NAMALWA (cell line): ENCODE measurements at regions not wholly inside any gene's neighbourhood (a gene's known extent, or its start where the extent isn't known, plus 50 kb on each side); places are given as distances from the start of the nearest gene placed in this dataset.
"Not testable (repeated sequence)": the region's sequence is repeated elsewhere in the genome, so short reads cannot be mapped to it uniquely, and the experiment has no call there.

ENCODE experiments used
- DNase-seq: peaks from one replicate; pipeline ENCODE4 v3.0.0-alpha.2; 2015; ENCODE audit warnings: low spot score

GRCh38 chr2:111579500-111580134 lies 304.4 kb downstream of the ANAPC1 start:
- DNase-seq: not testable (repeated sequence)

DNA sequence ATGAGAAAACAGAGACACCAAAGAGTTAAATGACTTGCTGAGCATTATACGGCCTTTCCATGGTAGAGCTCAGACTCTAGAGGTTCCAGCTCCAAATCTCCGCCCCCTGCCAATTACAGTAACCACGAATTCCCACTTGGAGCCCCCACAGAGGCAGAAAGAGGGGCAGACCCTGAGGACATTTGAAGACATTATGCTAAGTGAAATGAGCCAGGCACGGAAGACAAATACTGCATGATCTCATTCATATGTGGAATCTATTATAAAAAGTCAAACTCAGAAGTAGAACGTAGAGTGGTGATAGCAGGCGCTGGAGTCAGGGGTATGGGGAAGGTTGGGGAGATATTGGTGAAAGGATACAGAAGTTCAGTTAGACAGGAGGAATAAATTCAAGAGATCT lies 303.4 kb downstream of the ANAPC1 start:
- DNase-seq: not testable (repeated sequence)

GRCh38 chr2:111582090-111582489 lies 301.9 kb downstream of the ANAPC1 start:
- DNase-seq: not testable (repeated sequence)

DNA sequence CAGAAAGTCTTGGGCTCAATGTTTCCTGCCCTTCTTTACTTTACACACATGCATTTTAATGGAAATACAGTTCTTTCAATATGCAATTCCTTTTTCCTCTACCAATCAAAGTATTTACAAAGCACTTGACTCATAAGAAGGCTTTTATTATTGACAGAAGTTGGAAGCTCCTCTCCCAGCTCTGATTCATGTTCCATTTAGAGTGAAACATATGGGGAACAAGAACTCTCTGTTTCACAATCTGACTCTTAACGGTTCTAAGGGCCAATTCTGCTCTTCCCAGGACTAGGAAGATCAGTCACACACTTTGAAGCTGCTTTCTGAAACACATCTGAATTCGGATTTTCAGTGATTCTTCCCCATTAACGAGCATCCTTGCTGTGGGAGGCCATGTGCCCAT lies 300.5 kb downstream of the ANAPC1 start:
- DNase-seq: not testable (repeated sequence)

DNA sequence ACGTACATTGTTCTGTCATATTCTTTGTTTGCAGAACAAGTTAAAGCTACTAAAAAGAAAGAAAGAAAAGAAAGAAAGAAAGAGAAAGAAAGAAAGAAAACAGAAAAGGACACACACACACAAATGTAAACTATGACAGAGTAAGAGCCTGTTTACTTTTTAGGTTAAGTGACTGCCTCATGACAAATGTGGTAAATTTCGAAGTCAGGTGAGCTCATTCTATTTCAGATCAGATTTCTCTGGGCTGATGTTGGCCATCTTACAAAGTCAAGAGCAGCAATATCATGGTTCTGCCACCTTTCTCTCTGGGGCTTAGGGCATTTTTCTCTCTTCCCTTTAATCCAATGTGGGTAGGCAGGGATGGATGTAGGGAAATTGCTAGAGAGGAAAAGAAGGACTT lies 299.5 kb downstream of the ANAPC1 start:
- not testable (repeated sequence) for DNase-seq

- not testable (repeated sequence) for DNase-seq
These were observed 299.0 kb downstream of the ANAPC1 start for GRCh38 chr2:111584950-111585349.

DNA sequence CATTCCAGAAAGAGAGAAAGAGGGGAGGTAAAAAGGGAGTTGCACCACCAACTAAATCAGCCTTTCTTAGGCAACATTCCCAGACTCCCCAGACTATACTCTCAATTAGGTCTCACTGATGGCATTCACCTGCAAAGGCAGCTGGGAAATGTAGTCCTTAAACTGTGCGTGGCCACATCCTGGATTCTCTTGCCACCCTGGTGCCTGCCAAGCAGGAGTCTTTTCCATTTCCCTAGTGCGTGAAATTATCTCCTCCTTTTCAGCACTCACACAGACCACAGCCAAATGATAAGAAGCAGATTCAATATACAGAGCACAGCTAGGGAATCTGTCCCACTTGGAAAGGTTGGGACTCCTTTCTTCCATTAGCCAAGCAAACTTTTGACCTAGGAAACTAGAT lies 298.0 kb downstream of the ANAPC1 start:
- DNase-seq: not testable (repeated sequence)

DNA sequence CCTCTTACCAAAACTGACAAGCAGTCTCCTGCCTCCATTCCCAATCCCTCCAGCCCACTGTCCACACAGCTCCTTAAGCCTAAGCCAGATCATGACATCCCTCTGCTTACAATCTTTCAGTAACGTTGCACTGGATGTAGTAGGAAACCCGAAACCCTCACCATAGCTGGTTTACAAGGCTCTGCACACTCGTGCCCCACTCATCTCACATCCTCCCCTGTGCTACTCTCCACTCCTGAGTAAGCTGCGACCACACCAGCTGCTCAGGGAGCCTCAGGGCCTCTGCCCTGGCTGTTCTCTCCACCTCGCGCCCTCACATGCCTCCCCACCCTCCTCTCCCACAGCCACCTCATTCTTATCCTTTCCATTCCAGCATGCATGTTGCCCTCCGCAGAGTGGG lies 288.9 kb downstream of the ANAPC1 start:
- DNase-seq: not testable (repeated sequence)

DNA sequence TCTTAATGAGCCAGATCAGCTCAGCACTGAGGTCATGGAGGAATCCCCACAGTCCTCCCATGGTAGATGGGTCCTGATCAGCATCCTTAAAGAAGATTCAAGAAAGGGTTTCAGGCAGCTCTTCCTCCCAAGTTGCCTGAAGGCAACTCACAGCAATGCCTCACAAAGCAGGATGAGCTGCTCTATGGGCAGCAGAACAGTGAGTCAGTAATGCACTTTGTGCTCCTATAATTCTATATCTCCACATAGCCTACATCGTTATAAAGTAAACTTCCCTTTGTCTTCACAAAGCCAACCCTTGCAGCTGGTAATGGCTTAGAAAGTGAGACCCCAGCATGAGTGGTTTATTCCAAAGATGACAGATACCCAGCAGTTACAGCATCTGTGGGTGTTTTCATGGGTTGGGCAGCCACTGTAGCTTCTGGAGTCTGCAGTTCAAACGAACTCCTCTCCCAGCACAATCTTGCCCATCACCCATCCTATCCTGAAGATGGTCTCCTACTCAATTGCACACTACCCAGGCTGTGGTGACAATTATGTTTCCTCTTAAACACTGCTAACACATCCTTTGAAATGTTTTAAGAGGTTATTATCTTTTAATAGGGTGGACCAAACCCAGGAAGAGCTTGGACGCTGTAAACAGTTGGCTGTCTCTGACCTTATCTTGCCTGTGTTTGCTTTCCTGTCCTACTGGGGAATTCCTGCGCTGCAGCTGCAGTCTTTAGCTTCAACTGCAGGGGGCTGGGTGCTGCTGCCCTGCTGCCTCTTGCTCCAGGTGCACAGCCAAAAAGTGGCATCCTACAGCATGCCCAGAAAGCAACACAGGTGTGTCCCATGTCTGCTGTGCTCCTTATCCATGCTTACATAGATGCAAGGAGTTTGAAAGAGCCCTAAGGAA lies 286.9 kb downstream of the ANAPC1 start:
- DNase-seq: not testable (repeated sequence)

- DNase-seq: not testable (repeated sequence)
These were observed 285.0 kb downstream of the ANAPC1 start for GRCh38 chr2:111598944-111599343.

DNA sequence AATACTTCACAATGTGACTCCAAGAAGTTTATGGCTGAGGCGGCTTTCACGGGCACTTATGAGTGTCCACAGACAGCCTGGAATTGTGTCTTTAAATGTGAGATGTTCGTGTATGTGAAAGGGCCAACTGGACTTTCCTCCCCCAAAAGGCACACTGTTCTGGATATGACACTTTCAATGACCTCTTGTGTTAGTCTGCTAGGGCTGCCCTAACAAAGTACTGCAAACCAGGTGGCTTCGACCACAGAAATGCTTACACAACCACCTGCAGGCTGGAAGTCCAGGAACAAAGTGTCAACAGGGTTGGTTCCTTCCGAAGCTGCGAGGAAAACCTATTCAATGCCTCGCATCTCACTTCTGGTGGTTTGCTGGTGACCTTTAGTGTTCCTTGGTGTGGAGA lies 281.7 kb downstream of the ANAPC1 start:
- not testable (repeated sequence) for DNase-seq

- not testable (repeated sequence) for DNase-seq
These were observed 278.2 kb downstream of the ANAPC1 start for GRCh38 chr2:111605798-111606197.

DNA sequence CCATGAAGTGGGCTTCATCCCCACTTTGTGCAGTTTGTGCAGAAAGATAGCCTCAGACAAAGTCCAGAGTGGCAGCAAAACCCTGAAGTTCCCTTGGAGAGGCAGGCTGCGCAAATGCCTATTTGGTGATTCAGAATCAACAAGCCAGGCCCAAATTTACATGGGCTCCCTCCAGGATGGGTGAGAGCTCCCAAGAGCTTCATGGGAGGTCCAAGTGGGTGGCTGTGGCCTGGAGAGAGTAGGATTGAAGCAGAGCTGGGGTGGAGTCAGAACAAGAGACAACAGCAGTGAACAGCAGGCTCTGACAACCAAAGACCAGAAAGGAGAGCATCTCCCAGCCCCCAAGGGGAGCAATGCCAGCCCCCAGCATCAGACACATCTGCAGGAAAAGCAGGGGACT lies 277.4 kb downstream of the ANAPC1 start:
- not testable (repeated sequence) for DNase-seq

- not testable (repeated sequence) for DNase-seq
These were observed 274.7 kb downstream of the ANAPC1 start for GRCh38 chr2:111609146-111609844.

- not testable (repeated sequence) for DNase-seq
These were observed 274.0 kb downstream of the ANAPC1 start for GRCh38 chr2:111610035-111610434.

DNA sequence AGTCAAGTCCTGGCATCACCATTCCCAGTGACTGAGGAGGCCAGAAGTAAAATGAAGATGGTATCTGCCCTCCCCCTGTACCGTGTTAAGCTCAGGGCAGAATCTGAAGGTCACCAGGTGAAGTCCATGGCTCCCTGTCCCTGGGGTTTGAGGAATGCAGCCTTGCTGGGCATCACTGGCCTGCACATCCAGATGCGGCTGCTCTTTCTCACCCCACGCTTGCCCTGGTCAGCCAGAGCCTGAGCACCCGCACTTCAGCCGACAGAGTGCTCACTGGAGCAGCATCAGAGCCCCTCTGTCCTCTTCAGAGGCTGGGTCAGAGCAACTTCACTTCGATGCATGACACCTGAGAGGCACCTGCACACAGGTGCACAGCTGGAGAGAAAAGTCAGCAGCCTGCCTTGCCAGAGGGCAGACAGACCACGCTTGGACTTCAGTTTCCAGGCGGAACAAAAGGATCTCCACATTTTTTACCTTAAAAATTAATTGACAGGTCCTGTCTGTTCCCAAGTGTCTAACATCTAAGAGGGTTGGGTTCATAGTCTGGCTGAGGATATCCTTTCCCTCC lies 267.3 kb downstream of the ANAPC1 start:
- DNase-seq: no peak

- no peak for DNase-seq
These were observed 266.4 kb downstream of the ANAPC1 start for GRCh38 chr2:111617299-111618225.

DNA sequence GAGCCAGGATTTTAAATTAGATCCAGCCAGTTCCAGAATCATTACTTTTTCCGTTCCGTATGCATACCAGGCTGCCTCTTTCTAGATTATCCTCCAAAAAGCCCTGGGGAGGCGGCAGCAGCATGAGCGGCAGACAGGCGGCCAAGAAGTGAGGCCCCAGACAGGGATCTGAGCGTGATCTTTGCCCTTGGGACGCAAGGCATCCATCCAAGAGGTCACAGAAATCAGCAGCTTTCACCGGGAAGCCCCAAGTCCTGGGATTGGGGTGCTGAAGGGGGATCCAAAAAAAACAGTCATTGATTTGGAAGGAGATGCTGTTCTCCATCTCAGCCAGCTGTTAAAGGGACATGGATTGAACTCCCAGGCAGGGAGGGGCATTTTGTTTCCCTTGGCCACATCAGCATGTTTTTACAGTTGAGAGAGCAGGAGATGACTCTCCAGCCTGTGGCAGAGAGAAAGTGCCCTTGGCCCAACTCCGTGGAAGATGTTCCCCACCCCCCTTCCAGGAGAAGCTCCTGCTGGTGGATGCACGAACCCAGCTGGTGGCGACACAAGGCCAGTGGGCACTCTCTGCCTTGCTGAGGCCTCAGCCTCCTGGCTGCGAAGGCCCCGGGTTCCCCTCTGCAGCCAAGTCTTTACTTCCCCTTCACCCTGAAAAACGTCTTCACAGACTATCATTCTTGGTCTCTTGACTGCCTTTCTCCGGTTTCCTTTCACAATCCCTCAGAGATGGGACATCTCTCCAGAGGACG lies 265.6 kb downstream of the ANAPC1 start:
- no peak for DNase-seq

DNA sequence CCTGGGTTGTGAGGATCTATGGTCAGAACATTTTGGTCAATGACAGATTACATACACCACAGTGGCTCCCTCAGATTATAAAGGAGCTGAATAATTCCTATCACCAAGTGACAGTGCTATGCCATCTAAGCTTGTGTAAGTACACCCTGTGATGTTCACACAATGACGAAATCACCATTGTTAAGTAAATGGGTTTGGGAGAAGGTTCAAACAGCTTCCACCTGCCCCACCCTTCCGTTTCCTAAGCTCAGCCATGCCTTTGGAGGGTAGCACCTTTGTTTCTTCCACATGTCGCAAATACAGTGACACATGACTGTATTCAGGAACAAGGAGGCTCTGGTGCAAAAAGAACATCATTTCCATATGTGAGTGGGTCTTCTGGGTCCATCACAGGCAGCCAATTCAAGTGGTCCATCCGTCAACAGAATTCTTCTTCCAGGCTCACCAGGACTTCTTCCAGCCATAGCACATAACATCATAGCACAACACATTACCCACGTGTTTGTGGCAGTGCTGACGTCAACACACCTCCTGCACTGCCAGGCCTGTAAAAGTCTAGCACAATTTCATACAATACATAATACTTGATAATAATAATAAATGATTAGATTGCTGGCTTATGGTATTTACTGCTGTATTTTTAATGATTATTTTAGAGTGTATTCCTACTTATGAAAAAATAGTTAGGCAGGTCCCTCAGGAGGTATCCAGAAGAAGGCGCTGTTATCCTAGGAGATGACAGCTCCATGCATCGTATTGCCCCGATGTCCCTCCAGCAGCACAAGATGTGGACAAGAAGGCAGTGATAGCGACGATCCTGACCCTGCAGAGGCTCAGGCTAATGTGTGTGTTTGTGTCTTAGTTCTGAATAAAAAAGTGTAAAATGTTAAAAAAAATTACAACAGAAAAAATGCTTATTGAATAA lies 264.8 kb downstream of the ANAPC1 start:
- no peak for DNase-seq
